Thymus (tissue), 11 donors: ENCODE measurements at regions not wholly inside any gene's neighbourhood (a gene's known extent, or its start where the extent isn't known, plus 50 kb on each side); places are given as distances from the start of the nearest gene placed in this dataset.
"Not testable (repeated sequence)": the region's sequence is repeated elsewhere in the genome, so short reads cannot be mapped to it uniquely, and the experiment has no call there.

ENCODE experiments used
- DNase-seq, 9 donors: peaks; one replicate each; pipeline ENCODE4 v3.0.0-alpha.2; 2013; ENCODE audit warnings: low spot score in 9 of 9, low read depth in 6 of 9, missing footprints in 1 of 9
- H3K27ac ChIP-seq, 2 donors: one replicate each; pipeline ENCODE4 v1.5.1; 2013; ENCODE audit warnings: control low read depth in 1 of 2, low read depth in 1 of 2, low read length in 1 of 2, mild to moderate bottlenecking in 1 of 2, moderate library complexity in 1 of 2
- H3K27me3 ChIP-seq, 2 donors: one replicate each; pipeline ENCODE4 v1.5.1; 2013; ENCODE audit warnings: low read length in 1 of 2; ENCODE audit not compliant: control insufficient read depth in 2 of 2, insufficient read depth in 1 of 2
- H3K36me3 ChIP-seq, 2 donors: one replicate each; pipeline ENCODE4 v1.5.1; 2013; ENCODE audit warnings: low read length in 1 of 2, mild to moderate bottlenecking in 1 of 2, moderate library complexity in 1 of 2; ENCODE audit not compliant: control insufficient read depth in 2 of 2, insufficient read depth in 2 of 2
- H3K4me1 ChIP-seq, 2 donors: one replicate each; pipeline ENCODE4 v1.5.1; 2013; ENCODE audit warnings: low read length in 2 of 2; ENCODE audit not compliant: control insufficient read depth in 2 of 2, insufficient read depth in 2 of 2
- H3K4me3 ChIP-seq, 2 donors: one replicate each; pipeline ENCODE4 v1.5.1; 2013; ENCODE audit warnings: low read length in 2 of 2, control low read depth in 1 of 2, mild to moderate bottlenecking in 1 of 2
- H3K9me3 ChIP-seq, 2 donors: one replicate each; pipeline ENCODE4 v1.5.1; 2013; ENCODE audit warnings: low read length in 1 of 2, mild to moderate bottlenecking in 1 of 2; ENCODE audit not compliant: control insufficient read depth in 2 of 2, insufficient read depth in 1 of 2
- WGBS: extraction: QIAGEN DNeasy Blood & Tissue Kit; methylation state at CpG from one replicate; pipeline ENCODE4 v1.1.7; 2013; 5-methylcytosine and 5-hydroxymethylcytosine counted together
- donor health status: healthy.

GRCh38 chr14:101256266-101256665, 305.0 kb upstream of the DIO3 start:
- no peak for DNase-seq
- no peak overlapping the region for H3K4me3 ChIP-seq
- no peaks in the 10 kb centered on the region for H3K4me1 ChIP-seq
- no peak overlapping the region for H3K27ac ChIP-seq
- H3K36me3 ChIP-seq: no peaks in the 10 kb centered on the region
- H3K27me3 ChIP-seq: peaks cover 0 to 10% of the 10 kb centered on the region in 2 donors
- WGBS: 72% methylated on average over 5 of the region's 5 CpGs
- H3K9me3 ChIP-seq: no peaks in the 10 kb centered on the region

- H3K4me3 ChIP-seq: no peak overlapping the region
- no peaks in the 10 kb centered on the region for H3K4me1 ChIP-seq
- H3K36me3 ChIP-seq: no peaks in the 10 kb centered on the region
- no peak for DNase-seq
- 91% methylated on average over 6 of the region's 6 CpGs for whole genome bisulfite sequencing
- H3K9me3 ChIP-seq: no peaks in the 10 kb centered on the region
- peaks cover 0 to 10% of the 10 kb centered on the region in 2 donors for H3K27me3 ChIP-seq
- no peak overlapping the region for H3K27ac ChIP-seq
These were observed 303.7 kb upstream of the DIO3 start for GRCh38 chr14:101257551-101257950.

- no peaks in the 10 kb centered on the region for H3K4me1 ChIP-seq
- no peaks in the 10 kb centered on the region for H3K9me3 ChIP-seq
- H3K4me3 ChIP-seq: no peak overlapping the region
- H3K27me3 ChIP-seq: peaks cover 0 to 8% of the 10 kb centered on the region in 2 donors
- no peaks in the 10 kb centered on the region for H3K36me3 ChIP-seq
- no peak overlapping the region for H3K27ac ChIP-seq
- DNase-seq: no peak
- 86% methylated on average over 1 of the region's 1 CpG for WGBS
These were observed 301.5 kb upstream of the DIO3 start for GRCh38 chr14:101259748-101260147.

GRCh38 chr14:101266441-101266840, 294.9 kb upstream of the DIO3 start:
- not testable (repeated sequence) for H3K4me3 ChIP-seq, H3K27ac ChIP-seq, H3K36me3 ChIP-seq, H3K4me1 ChIP-seq, H3K27me3 ChIP-seq, DNase-seq, H3K9me3 ChIP-seq
- WGBS: 93% methylated on average over 19 of the region's 20 CpGs

GRCh38 chr14:101273091-101273490, 288.2 kb upstream of the DIO3 start:
- no peaks in the 10 kb centered on the region for H3K36me3 ChIP-seq
- no peaks in the 10 kb centered on the region for H3K4me1 ChIP-seq
- H3K27ac ChIP-seq: no peak overlapping the region
- H3K4me3 ChIP-seq: no peak overlapping the region
- H3K27me3 ChIP-seq: no peaks in the 10 kb centered on the region
- no peaks in the 10 kb centered on the region for H3K9me3 ChIP-seq
- no peak for DNase-seq

GRCh38 chr14:101276309-101277091, 284.8 kb upstream of the DIO3 start:
- DNase-seq: no peak
- H3K36me3 ChIP-seq: no peaks in the 10 kb centered on the region
- H3K4me3 ChIP-seq: no peak overlapping the region
- H3K27me3 ChIP-seq: no peaks in the 10 kb centered on the region
- no peaks in the 10 kb centered on the region for H3K9me3 ChIP-seq
- no peaks in the 10 kb centered on the region for H3K4me1 ChIP-seq
- H3K27ac ChIP-seq: no peak overlapping the region
- 62% methylated on average over 4 of the region's 4 CpGs for WGBS

- DNase-seq: no peak
- Histone ChIP-seq H3K4me3 (no peak overlapping the region), H3K36me3 (no peaks in the 10 kb centered on the region), H3K9me3 (no peaks in the 10 kb centered on the region), H3K27me3 (no peaks in the 10 kb centered on the region), H3K27ac (no peak overlapping the region), H3K4me1 (no peaks in the 10 kb centered on the region)
- WGBS: 94% methylated on average over 3 of the region's 3 CpGs
These were observed 278.9 kb upstream of the DIO3 start for GRCh38 chr14:101282418-101282817.

- Histone ChIP-seq H3K4me3 (no peak overlapping the region), H3K4me1 (no peaks in the 10 kb centered on the region), H3K27me3 (no peaks in the 10 kb centered on the region), H3K9me3 (no peaks in the 10 kb centered on the region), H3K27ac (no peak overlapping the region), H3K36me3 (no peaks in the 10 kb centered on the region)
- 95% methylated on average over 3 of the region's 3 CpGs for WGBS
- DNase-seq: no peak
These were observed 276.6 kb upstream of the DIO3 start for GRCh38 chr14:101284711-101285110.

GRCh38 chr14:101286271-101287018, 274.9 kb upstream of the DIO3 start:
- Histone ChIP-seq H3K4me3 (no peak overlapping the region), H3K4me1 (no peaks in the 10 kb centered on the region), H3K27ac (no peak overlapping the region), H3K27me3 (peaks cover 0 to under 1% of the 10 kb centered on the region in 2 donors), H3K9me3 (no peaks in the 10 kb centered on the region), H3K36me3 (no peaks in the 10 kb centered on the region)
- no peak for DNase-seq
- WGBS: 93% methylated on average over 19 of the region's 19 CpGs
